ENCODE measurements at regions not wholly inside any gene's neighbourhood (a gene's known extent, or its start where the extent isn't known, plus 50 kb on each side); places are given as distances from the start of the nearest gene placed in this dataset.

DNA sequence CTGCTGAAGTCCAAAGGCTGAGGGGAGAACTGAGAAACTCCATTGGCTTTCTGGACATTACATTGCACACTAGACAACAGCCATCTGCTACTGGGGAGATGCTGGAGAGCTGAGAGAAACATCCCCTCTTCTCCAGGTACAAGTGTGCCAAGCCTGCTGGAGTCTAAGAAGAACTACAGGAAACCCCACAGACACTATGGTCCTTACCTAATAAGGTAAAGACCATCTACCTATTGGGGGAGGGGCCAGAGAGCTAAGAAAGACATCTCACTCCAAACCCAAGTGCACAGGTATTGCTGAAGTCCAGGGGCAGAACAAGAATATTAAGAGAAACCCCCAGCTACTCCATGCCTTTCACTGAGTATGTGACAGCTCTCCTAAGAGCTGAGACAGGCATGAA lies 338.7 kb upstream of the NCKAP5 start:
- no peak overlapping the region for H3K4me3 ChIP-seq (ENCODE audit: low read length)
- no peak overlapping the region for H3K4me3 Mint-ChIP-seq
- peaks cover 2% of the 10 kb centered on the region for H3K36me3 Mint-ChIP-seq (ENCODE audit: low read depth)
- H3K9me3 Mint-ChIP-seq: peaks cover 11% of the 10 kb centered on the region
- peaks cover 14% of the 10 kb centered on the region for H3K9me3 ChIP-seq (ENCODE audit: control insufficient read depth, low read length)
- no peaks in the 10 kb centered on the region for H3K4me1 Mint-ChIP-seq
- H3K36me3 ChIP-seq (ENCODE audit: control insufficient read depth, insufficient read depth, low read length): no peaks in the 10 kb centered on the region
- no peak overlapping the region for H3K27ac Mint-ChIP-seq
- H3K9ac ChIP-seq (ENCODE audit: extremely low read depth, low read length, poor library complexity, severe bottlenecking): no peak overlapping the region
- H3K27me3 ChIP-seq (ENCODE audit: control insufficient read depth, insufficient read depth, low read length, poor library complexity, severe bottlenecking): no peaks in the 10 kb centered on the region
- no peak for DNase-seq
- no peak overlapping the region for H3K27ac ChIP-seq (ENCODE audit: low read depth, low read length)
- H3K4me1 ChIP-seq (ENCODE audit: control insufficient read depth, insufficient read depth, low read length): no peaks in the 10 kb centered on the region
- TF ChIP-seq, protein P1, sequence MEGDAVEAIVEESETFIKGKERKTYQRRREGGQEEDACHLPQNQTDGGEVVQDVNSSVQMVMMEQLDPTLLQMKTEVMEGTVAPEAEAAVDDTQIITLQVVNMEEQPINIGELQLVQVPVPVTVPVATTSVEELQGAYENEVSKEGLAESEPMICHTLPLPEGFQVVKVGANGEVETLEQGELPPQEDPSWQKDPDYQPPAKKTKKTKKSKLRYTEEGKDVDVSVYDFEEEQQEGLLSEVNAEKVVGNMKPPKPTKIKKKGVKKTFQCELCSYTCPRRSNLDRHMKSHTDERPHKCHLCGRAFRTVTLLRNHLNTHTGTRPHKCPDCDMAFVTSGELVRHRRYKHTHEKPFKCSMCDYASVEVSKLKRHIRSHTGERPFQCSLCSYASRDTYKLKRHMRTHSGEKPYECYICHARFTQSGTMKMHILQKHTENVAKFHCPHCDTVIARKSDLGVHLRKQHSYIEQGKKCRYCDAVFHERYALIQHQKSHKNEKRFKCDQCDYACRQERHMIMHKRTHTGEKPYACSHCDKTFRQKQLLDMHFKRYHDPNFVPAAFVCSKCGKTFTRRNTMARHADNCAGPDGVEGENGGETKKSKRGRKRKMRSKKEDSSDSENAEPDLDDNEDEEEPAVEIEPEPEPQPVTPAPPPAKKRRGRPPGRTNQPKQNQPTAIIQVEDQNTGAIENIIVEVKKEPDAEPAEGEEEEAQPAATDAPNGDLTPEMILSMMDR (conservative IDR thresholded peaks at IDR 0.05): no peak
- H3K27me3 Mint-ChIP-seq (ENCODE audit: insufficient read depth): no peaks in the 10 kb centered on the region

DNA sequence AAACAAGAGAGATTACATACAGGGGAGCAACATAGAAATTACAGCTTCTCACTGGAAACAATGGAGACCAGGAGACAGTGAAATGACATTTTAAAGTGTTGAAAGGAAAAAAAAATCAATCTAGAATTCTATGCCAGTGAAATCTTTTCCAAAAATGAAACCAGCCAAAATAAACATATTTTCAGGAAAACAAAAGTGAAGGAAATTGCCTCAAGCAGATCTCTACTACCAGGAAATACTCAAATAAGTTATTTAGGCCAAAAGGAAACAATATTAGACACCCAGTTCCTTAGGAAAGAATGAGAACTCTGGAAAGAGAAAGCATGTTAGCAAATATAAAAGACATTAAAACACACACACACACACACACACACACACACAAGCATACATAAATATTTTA lies 339.9 kb upstream of the NCKAP5 start:
- H3K27me3 Mint-ChIP-seq (ENCODE audit: insufficient read depth): no peaks in the 10 kb centered on the region
- Histone ChIP-seq H3K9me3 (ENCODE audit: control insufficient read depth, low read length) (peaks cover 14% of the 10 kb centered on the region), H3K4me1 (ENCODE audit: control insufficient read depth, insufficient read depth, low read length) (no peaks in the 10 kb centered on the region), H3K27me3 (ENCODE audit: control insufficient read depth, insufficient read depth, low read length, poor library complexity, severe bottlenecking) (no peaks in the 10 kb centered on the region), H3K36me3 (ENCODE audit: control insufficient read depth, insufficient read depth, low read length) (no peaks in the 10 kb centered on the region), H3K9ac (ENCODE audit: extremely low read depth, low read length, poor library complexity, severe bottlenecking) (no peak overlapping the region), H3K27ac (ENCODE audit: low read depth, low read length) (no peak overlapping the region), H3K4me3 (ENCODE audit: low read length) (no peak overlapping the region)
- peaks cover 11% of the 10 kb centered on the region for H3K9me3 Mint-ChIP-seq
- H3K36me3 Mint-ChIP-seq (ENCODE audit: low read depth): peaks cover 2% of the 10 kb centered on the region
- DNase-seq: no peak
- TF ChIP-seq, protein P1 (conservative IDR thresholded peaks at IDR 0.05): no peak
- H3K4me1 Mint-ChIP-seq: no peaks in the 10 kb centered on the region
- H3K27ac Mint-ChIP-seq: no peak overlapping the region
- H3K4me3 Mint-ChIP-seq: no peak overlapping the region

DNA sequence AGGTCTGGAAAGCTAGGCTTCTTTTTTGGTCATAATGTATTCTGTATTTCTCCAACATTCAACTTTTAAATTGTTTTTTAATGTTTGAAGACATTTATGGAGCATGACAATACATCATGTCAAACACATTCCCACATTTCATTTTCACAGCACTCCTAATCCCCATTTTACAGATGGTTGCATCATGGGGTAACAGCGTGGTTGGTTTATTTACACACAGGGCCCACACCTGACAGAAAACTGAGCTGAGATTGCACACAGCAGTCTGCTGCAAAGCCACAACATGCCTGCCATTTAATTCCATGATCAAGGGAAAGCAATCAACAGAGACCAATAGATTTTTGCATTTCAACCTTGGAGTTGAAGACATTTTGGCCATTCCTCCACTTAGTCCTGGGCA lies 335.7 kb upstream of the MGAT5 start:
- Histone ChIP-seq H3K4me3 (ENCODE audit: low read length) (no peak overlapping the region), H3K9ac (ENCODE audit: extremely low read depth, low read length, poor library complexity, severe bottlenecking) (no peak overlapping the region), H3K27me3 (ENCODE audit: control insufficient read depth, insufficient read depth, low read length, poor library complexity, severe bottlenecking) (no peaks in the 10 kb centered on the region), H3K9me3 (ENCODE audit: control insufficient read depth, low read length) (no peaks in the 10 kb centered on the region), H3K4me1 (ENCODE audit: control insufficient read depth, insufficient read depth, low read length) (no peaks in the 10 kb centered on the region), H3K27ac (ENCODE audit: low read depth, low read length) (no peak overlapping the region), H3K36me3 (ENCODE audit: control insufficient read depth, insufficient read depth, low read length) (no peaks in the 10 kb centered on the region)
- 97% methylated on average over 1 of the region's 1 CpG; no CpG with 5 or more reads in 1 of the 2 experiments for WGBS, 2 experiments (ENCODE audit: insufficient coverage in 1 of 2, insufficient read length in 1 of 2)
- Mint-ChIP-seq H3K36me3 (ENCODE audit: low read depth) (no peaks in the 10 kb centered on the region), H3K27me3 (ENCODE audit: insufficient read depth) (no peaks in the 10 kb centered on the region), H3K9me3 (peaks cover 3% of the 10 kb centered on the region), H3K4me1 (no peaks in the 10 kb centered on the region), H3K4me3 (no peak overlapping the region), H3K27ac (no peak overlapping the region)
- TF ChIP-seq, protein P1 (conservative IDR thresholded peaks at IDR 0.05): no peak
- no peak for DNase-seq
